ENCODE measurements at regions not wholly inside any gene's neighbourhood (a gene's known extent, or its start where the extent isn't known, plus 50 kb on each side); places are given as distances from the start of the nearest gene placed in this dataset.

- no peak overlapping the region for H3K27ac ChIP-seq
- no peak for DNase-seq
- in situ Hi-C loops (cut with MboI; ENCODE audit: low sequenced_read_pairs in 4 of 4), result no loop called here
- no peaks in the 10 kb centered on the region for H3K4me1 ChIP-seq
- H3K9me3 ChIP-seq, result no peaks in the 10 kb centered on the region
- no peaks in the 10 kb centered on the region for H3K36me3 ChIP-seq
- no peak overlapping the region for H3K4me3 ChIP-seq
- peaks cover 0 to 3% (median 0%) of the 10 kb centered on the region in 3 donors for H3K27me3 ChIP-seq
- TF ChIP-seq, protein P1, sequence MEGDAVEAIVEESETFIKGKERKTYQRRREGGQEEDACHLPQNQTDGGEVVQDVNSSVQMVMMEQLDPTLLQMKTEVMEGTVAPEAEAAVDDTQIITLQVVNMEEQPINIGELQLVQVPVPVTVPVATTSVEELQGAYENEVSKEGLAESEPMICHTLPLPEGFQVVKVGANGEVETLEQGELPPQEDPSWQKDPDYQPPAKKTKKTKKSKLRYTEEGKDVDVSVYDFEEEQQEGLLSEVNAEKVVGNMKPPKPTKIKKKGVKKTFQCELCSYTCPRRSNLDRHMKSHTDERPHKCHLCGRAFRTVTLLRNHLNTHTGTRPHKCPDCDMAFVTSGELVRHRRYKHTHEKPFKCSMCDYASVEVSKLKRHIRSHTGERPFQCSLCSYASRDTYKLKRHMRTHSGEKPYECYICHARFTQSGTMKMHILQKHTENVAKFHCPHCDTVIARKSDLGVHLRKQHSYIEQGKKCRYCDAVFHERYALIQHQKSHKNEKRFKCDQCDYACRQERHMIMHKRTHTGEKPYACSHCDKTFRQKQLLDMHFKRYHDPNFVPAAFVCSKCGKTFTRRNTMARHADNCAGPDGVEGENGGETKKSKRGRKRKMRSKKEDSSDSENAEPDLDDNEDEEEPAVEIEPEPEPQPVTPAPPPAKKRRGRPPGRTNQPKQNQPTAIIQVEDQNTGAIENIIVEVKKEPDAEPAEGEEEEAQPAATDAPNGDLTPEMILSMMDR (IDR thresholded peaks at IDR 0.05 in 4 of 5, conservative IDR thresholded peaks at IDR 0.05 in 1 of 5), result no peak
- no peak for TF ChIP-seq POLR2A (IDR thresholded peaks at IDR 0.05)
- no peak for ATAC-seq
- intact Hi-C loops (cut with DNase I; ENCODE audit: low total_unique reads), result no loop called here
These were observed 69.1 kb downstream of the COPRS start for GRCh38 chr17:31789707-31790505.

- Histone ChIP-seq H3K36me3 (no peaks in the 10 kb centered on the region), H3K4me3 (no peak overlapping the region), H3K9me3 (no peaks in the 10 kb centered on the region), H3K4me1 (no peaks in the 10 kb centered on the region), H3K27ac (no peak overlapping the region), H3K27me3 (peaks cover 0 to 3% (median 0%) of the 10 kb centered on the region in 3 donors)
- in situ Hi-C loops (cut with MboI; ENCODE audit: low sequenced_read_pairs in 4 of 4) (no loop called here), intact Hi-C loops (cut with DNase I; ENCODE audit: low total_unique reads) (no loop called here)
- TF ChIP-seq, protein P1 (IDR thresholded peaks at IDR 0.05 in 4 of 5, conservative IDR thresholded peaks at IDR 0.05 in 1 of 5), result no peak
- no peak for TF ChIP-seq POLR2A (IDR thresholded peaks at IDR 0.05)
- no peak for DNase-seq
- ATAC-seq, result no peak
These were observed 70.1 kb downstream of the COPRS start for GRCh38 chr17:31788956-31789355.

- H3K27me3 ChIP-seq, result peaks cover 0 to 3% (median 0%) of the 10 kb centered on the region in 3 donors
- no peak overlapping the region for H3K4me3 ChIP-seq
- in situ Hi-C loops (cut with MboI; ENCODE audit: low sequenced_read_pairs in 4 of 4), result no loop called here
- no peak for ATAC-seq
- intact Hi-C loops (cut with DNase I; ENCODE audit: low total_unique reads), result no loop called here
- H3K36me3 ChIP-seq, result no peaks in the 10 kb centered on the region
- TF ChIP-seq, protein P1 (IDR thresholded peaks at IDR 0.05 in 4 of 5, conservative IDR thresholded peaks at IDR 0.05 in 1 of 5), result no peak
- TF ChIP-seq POLR2A (IDR thresholded peaks at IDR 0.05), result no peak
- no peak overlapping the region for H3K27ac ChIP-seq
- no peaks in the 10 kb centered on the region for H3K4me1 ChIP-seq
- no peak for DNase-seq
- H3K9me3 ChIP-seq, result no peaks in the 10 kb centered on the region
These were observed 70.5 kb downstream of the COPRS start for GRCh38 chr17:31788571-31788946.

- no peak overlapping the region for H3K4me3 ChIP-seq
- H3K27me3 ChIP-seq, result peaks cover 0 to 3% (median 0%) of the 10 kb centered on the region in 3 donors
- no peaks in the 10 kb centered on the region for H3K9me3 ChIP-seq
- no peaks in the 10 kb centered on the region for H3K36me3 ChIP-seq
- ATAC-seq, result no peak
- no peak for DNase-seq
- no peak for TF ChIP-seq POLR2A (IDR thresholded peaks at IDR 0.05)
- TF ChIP-seq, protein P1 (IDR thresholded peaks at IDR 0.05 in 4 of 5, conservative IDR thresholded peaks at IDR 0.05 in 1 of 5), result no peak
- H3K27ac ChIP-seq, result no peak overlapping the region
- intact Hi-C loops (cut with DNase I; ENCODE audit: low total_unique reads) (no loop called here), in situ Hi-C loops (cut with MboI; ENCODE audit: low sequenced_read_pairs in 4 of 4) (no loop called here)
- no peaks in the 10 kb centered on the region for H3K4me1 ChIP-seq
These were observed 71.0 kb downstream of the COPRS start for GRCh38 chr17:31787857-31788570.

Measured in gastrocnemius medialis (tissue), 4 donors.